Adipocyte (in vitro differentiated cells): ENCODE measurements at regions not wholly inside any gene's neighbourhood (a gene's known extent, or its start where the extent isn't known, plus 50 kb on each side); places are given as distances from the start of the nearest gene placed in this dataset.

ENCODE experiments used
- DNase-seq: peaks from one replicate; pipeline ENCODE4 v3.0.0-alpha.2; 2015; ENCODE audit warnings: low read depth
- H3K27me3 ChIP-seq: replicated peaks from 2 replicates; pipeline ENCODE4 v1.7.0; 2013; ENCODE audit warnings: mild to moderate bottlenecking, low read length, moderate library complexity; ENCODE audit not compliant: control insufficient read depth, insufficient read depth
- H3K36me3 ChIP-seq: 2 replicates; pipeline ENCODE4 v1.7.0; 2013; ENCODE audit warnings: low read length, mild to moderate bottlenecking, moderate library complexity; ENCODE audit not compliant: control insufficient read depth, insufficient read depth, severe bottlenecking
- H3K4me1 ChIP-seq: 2 replicates; pipeline ENCODE4 v1.7.0; 2013; ENCODE audit warnings: mild to moderate bottlenecking, low read length, moderate library complexity; ENCODE audit not compliant: control insufficient read depth, insufficient read depth
- H3K4me3 ChIP-seq: 2 replicates; pipeline ENCODE4 v1.7.0; 2013; ENCODE audit warnings: mild to moderate bottlenecking, low read length, moderate library complexity
- H3K9ac ChIP-seq: 2 replicates; pipeline ENCODE4 v1.7.0; 2013; ENCODE audit warnings: mild to moderate bottlenecking, low read length, moderate library complexity
- H3K9me3 ChIP-seq: 2 replicates; pipeline ENCODE4 v1.7.0; 2013; ENCODE audit warnings: mild to moderate bottlenecking, low read length, moderate library complexity; ENCODE audit not compliant: control insufficient read depth

DNA sequence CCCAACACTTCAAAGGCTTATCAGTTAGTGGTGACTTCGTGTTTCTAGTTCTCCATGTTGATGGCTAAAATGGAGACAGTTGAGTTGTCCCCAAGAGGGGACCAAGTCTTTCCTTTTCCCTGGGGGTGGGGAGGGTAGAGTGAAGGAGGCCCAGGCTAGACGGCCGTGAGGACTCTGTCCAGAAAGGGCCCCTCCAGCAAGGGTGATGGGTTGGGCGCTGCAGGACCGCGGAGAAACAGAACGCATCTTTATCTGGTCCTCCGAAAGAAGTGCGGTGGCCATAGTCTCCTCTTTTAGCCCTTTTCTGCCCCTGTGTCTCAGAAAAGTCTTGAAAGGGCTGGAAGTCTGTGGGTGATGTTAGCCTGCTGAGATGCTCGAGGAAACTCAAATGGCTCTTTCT, 153.2 kb downstream of the GLI2 start:
- DNase-seq, result no peak
- Histone ChIP-seq H3K4me3 (no peak overlapping the region), H3K9me3 (no peaks in the 10 kb centered on the region), H3K9ac (no peak overlapping the region), H3K27me3 (no peaks in the 10 kb centered on the region), H3K36me3 (no peaks in the 10 kb centered on the region), H3K4me1 (peaks cover 12% of the 10 kb centered on the region)

DNA sequence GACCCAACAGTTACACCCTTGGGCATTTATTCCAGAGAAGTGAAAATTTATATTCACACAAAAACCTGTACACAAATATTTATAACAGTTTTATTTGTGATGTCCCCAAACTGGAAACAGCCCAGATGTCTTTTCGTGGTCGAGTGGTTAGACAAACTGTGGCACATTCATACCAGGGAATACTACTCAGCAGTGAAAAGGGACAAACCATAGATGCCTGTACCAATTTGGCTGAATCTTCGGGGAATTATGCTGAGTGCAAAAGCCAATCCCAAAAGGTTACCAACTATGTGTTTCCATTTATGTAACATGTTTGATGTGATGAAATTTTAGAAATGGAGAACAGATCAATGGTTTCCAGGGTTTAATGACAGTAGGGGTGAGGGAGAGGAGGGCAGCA, 154.3 kb downstream of the GLI2 start:
- Histone ChIP-seq H3K36me3 (no peaks in the 10 kb centered on the region), H3K4me3 (no peak overlapping the region), H3K27me3 (no peaks in the 10 kb centered on the region), H3K4me1 (peaks cover 17% of the 10 kb centered on the region), H3K9ac (no peak overlapping the region), H3K9me3 (no peaks in the 10 kb centered on the region)
- DNase-seq, result no peak

DNA sequence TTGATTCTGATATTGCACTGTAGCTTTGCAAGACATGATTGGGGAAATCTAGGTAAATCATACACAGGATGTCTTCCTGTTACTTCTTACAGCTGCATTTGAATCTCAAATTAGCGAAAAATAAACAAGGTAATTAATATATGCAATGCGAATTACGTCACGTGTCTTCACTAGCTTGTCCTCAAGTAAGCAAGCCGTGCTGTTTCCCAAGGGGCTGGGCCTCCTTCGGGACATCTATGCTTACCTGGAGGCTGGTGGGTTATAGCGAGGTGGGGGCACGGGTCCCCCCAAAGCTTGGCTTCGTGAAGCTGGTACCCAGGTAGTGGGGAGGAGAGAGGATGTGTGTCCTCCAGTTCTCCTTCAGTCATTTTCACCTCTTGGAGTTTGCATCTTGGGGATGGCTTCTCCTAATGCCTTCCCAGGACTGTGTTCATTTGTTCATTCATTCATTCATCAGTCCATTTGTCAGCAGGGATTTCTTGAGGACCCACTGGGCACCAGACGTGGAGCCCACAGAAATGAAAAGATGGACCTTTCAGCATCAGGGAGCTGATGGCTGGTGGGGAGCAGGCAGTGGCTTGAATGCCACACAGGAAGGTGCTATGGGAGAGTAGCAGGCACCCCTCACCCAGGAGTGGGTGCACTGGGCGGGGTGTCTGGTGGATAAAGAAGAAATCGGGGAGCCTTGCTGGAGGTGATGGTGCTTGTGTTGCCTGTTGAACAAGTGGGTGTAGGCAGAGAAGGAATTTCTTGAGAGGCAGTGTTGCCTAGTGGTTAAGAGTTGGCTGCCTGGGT, 155.1 kb downstream of the GLI2 start:
- no peaks in the 10 kb centered on the region for H3K9me3 ChIP-seq
- no peaks in the 10 kb centered on the region for H3K36me3 ChIP-seq
- H3K9ac ChIP-seq, result no peak overlapping the region
- H3K4me1 ChIP-seq, result peaks cover 17% of the 10 kb centered on the region
- no peak for DNase-seq
- H3K4me3 ChIP-seq, result no peak overlapping the region
- no peaks in the 10 kb centered on the region for H3K27me3 ChIP-seq

DNA sequence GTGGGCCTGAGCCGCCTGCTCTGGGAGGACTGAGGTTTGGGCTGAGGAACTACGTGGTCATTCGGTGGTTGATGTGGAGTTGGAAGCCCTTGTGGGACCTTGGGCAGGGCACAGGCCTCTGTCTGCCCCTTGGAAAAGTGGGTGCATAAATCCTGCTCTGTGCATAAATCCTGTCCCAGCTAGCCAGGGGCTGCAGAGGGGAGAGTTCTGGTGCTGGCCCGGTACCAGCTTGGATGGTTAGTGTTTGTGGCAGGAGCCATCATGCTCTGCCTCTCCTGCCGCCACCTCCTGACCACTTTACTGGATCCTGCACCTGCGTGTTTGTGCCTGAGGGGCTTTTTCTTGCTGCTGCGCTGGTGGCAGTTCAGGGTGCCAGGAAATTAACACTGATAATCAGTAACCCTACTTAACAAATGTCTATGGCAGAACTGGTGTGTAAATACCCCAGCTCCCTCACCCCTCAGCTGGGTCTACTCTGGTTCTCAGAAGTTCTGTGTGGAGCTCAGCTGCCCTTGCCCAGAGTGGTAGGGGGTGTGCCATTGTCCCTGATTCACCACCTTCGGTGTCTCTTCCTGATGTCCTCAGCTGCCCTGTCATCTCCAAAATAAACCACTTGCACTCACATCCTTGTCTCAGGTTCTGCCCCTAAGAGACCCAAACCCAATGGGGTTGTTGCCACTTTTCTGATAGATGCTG, 156.8 kb downstream of the GLI2 start:
- no peaks in the 10 kb centered on the region for H3K9me3 ChIP-seq
- peaks cover 17% of the 10 kb centered on the region for H3K4me1 ChIP-seq
- no peak overlapping the region for H3K9ac ChIP-seq
- H3K27me3 ChIP-seq, result no peaks in the 10 kb centered on the region
- no peaks in the 10 kb centered on the region for H3K36me3 ChIP-seq
- no peak for DNase-seq
- H3K4me3 ChIP-seq, result no peak overlapping the region

DNA sequence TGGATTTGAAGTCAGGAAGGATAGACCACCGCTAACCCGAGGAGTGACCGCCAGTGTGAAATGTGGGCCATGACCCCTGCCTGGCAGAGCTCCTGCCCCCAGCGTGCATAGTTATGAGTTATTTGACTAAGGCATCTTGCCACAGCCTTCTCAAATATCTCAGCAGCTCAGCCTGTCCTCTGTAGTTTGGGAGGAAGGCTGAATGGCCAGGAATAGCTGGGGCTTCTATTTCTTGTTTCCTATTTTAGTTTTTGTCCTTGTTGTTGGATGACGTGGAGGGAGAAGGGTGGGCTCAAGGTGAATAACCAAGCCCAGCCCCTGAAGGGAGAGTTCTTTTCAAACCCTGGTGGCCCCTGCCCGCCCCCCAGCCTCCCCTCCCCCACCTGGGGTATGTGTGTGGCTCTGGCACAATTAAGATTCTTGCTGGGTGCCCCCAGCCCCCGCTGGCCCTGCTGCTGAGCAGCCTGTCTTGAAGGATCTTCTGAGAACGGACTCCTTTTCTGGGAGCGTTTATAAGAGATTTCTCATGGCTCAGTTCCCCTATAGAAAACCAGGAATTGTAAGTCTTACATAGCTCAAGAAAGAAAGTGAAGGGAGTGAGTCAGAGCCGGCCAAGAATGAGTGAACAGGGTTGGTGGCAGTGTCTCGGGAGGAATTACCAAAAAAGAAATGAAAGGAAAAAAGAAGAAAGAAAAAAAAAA, 157.4 kb downstream of the GLI2 start:
- no peaks in the 10 kb centered on the region for H3K9me3 ChIP-seq
- no peaks in the 10 kb centered on the region for H3K27me3 ChIP-seq
- peak overlapping the region; percentile 62 for H3K9ac ChIP-seq
- peak; percentile 73 for DNase-seq
- peaks cover 17% of the 10 kb centered on the region for H3K4me1 ChIP-seq
- peak overlapping the region; percentile 50 for H3K4me3 ChIP-seq
- H3K36me3 ChIP-seq, result no peaks in the 10 kb centered on the region

DNA sequence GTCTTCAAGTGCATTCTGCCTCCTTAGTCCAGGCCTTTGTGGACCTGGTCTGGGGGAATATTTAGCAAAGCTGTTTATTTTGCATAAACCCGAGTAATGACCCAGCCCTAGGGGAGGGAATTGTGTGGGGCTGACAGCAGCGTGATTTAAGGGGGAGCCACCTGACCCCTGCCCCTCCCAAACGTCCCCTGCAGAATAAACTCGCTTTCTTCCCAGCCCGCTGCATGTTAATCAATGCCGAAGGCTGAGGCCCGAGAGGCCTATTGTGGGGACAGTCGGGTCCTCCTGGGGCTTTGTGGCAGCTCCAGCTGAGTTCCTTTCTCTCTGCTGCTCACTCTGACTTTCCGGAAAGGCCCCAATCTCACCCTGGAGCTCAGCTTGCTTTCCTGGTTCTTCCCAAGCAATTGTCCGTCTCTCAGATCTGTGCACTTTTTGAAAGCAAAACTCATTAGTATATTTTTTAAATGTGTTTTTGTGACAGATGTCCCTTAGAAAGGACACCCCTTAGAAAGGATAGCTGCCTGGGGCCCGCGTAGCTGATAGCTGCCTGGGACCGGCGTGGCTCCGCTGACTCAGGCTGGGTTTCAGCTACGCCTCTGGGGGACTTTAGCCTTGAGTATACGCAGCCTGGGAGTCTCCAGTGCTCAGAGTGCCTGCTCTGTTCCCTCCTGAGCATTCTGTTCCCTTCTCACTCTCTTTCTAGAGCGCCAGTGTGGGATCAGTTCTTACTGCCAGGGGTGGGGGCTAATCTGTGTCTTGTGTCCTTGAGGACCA, 158.3 kb downstream of the GLI2 start:
- H3K9ac ChIP-seq, result peak overlapping the region; percentile 62
- H3K4me1 ChIP-seq, result peaks cover 17% of the 10 kb centered on the region
- H3K4me3 ChIP-seq, result peak overlapping the region; percentile 50
- no peak for DNase-seq
- H3K27me3 ChIP-seq, result no peaks in the 10 kb centered on the region
- H3K9me3 ChIP-seq, result no peaks in the 10 kb centered on the region
- no peaks in the 10 kb centered on the region for H3K36me3 ChIP-seq

DNA sequence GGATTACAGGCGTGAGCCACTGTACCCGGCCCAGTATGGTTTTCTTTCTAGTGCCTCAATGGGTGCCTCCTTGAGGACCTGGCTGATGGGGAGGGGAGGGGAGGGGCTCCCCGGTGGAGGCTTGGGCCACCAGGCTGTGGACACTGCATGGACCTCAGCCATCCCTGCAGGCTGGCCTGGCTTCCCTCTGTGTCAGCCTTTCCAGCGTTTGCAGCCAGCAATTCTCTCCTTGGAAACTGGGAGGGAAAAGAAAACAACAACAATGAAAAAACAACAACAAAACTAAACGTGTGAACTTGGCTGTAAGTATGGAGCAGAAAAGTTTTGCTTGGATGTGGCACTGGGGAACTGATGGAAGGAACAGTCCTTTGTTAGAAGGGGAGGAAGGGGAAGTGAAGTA, 159.3 kb downstream of the GLI2 start:
- H3K27me3 ChIP-seq, result no peaks in the 10 kb centered on the region
- H3K4me1 ChIP-seq, result peaks cover 17% of the 10 kb centered on the region
- H3K36me3 ChIP-seq, result no peaks in the 10 kb centered on the region
- no peaks in the 10 kb centered on the region for H3K9me3 ChIP-seq
- no peak overlapping the region for H3K9ac ChIP-seq
- H3K4me3 ChIP-seq, result no peak overlapping the region
- no peak for DNase-seq

DNA sequence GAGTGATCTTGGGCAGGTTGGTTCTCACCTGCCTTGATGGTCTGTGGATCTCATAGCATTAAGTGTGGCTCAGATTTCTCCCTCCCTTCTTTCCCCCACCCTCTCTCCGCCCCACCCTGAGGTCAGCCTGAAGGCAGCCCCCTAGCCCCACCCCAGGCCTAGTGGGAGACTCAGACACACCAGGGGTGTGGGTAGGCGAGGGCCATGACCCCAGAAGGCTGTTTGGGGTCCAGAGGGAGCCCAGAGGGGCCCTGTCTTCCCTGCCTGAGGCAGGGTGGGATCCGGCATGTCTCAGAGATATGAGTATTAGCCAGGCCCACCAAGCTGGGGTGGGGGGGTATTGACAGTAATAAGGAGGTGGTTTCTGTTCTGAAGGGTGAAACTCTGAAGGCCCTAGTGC, 160.5 kb downstream of the GLI2 start:
- no peaks in the 10 kb centered on the region for H3K27me3 ChIP-seq
- peaks cover 17% of the 10 kb centered on the region for H3K4me1 ChIP-seq
- DNase-seq, result no peak
- no peaks in the 10 kb centered on the region for H3K9me3 ChIP-seq
- H3K4me3 ChIP-seq, result no peak overlapping the region
- no peaks in the 10 kb centered on the region for H3K36me3 ChIP-seq
- no peak overlapping the region for H3K9ac ChIP-seq

DNA sequence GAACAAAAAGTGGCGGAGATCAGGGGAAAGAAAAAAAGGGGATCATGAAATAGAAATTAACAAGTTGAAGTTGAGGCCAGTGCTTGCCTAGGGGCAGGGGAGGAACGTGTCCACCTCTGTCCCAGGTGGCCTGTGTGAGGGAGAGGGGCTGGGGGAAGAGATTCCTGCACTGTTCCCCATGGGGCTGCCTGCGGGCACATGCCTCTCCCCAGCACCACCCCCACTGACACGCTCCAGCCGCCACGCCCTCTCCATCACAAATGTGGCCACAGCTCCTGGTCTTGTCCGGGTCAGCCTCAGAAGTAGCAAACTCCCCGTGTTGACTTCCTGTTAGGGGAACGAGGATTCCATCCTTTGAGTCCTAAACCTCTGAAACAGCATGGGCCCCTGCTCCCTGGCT, 161.2 kb downstream of the GLI2 start:
- Histone ChIP-seq H3K9me3 (no peaks in the 10 kb centered on the region), H3K9ac (no peak overlapping the region), H3K36me3 (no peaks in the 10 kb centered on the region), H3K27me3 (no peaks in the 10 kb centered on the region), H3K4me3 (no peak overlapping the region), H3K4me1 (peaks cover 17% of the 10 kb centered on the region)
- no peak for DNase-seq

DNA sequence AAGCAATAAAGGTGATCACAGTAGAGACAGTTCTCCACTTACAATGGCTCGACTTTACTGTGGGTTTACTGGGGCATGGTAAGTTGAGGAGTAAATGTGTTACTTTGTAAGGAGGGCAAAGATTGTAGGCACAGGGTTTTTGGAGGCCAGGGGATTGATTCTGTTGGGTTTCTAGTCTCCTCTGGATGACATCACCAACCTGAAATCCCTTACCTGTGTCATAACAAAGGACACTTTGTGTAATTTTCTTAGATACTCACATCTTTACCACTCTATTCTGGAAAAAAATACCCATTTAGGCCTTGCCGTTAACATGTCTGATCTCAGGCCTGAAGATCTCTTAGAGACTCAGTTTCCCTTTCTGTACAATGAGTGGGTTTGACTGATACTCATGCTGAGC, 161.7 kb downstream of the GLI2 start:
- Histone ChIP-seq H3K9me3 (no peaks in the 10 kb centered on the region), H3K4me3 (no peak overlapping the region), H3K36me3 (no peaks in the 10 kb centered on the region), H3K4me1 (peaks cover 17% of the 10 kb centered on the region), H3K9ac (no peak overlapping the region), H3K27me3 (no peaks in the 10 kb centered on the region)
- no peak for DNase-seq

DNA sequence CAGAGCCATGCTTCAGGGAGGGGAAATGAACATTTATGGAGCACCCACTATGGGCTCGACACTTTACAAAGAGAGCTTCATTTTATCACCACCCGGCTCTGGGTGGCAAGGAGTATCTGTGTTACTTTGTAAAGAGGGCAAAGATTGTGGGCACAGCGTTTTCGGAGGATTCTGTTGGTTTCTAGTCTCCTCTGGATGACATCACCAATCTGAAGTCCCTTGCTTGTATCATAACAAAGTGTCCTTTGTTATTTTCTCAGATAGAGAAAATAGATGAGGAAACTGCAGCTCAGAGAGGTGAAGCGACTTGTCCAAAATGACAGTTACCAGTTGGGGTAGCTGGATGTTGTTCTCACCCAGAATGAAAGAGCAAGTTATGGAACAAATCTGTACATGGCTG, 162.8 kb downstream of the GLI2 start:
- Histone ChIP-seq H3K9me3 (no peaks in the 10 kb centered on the region), H3K9ac (no peak overlapping the region), H3K4me1 (peaks cover 9% of the 10 kb centered on the region), H3K36me3 (no peaks in the 10 kb centered on the region), H3K4me3 (no peak overlapping the region), H3K27me3 (no peaks in the 10 kb centered on the region)
- no peak for DNase-seq
